ENCODE measurements at regions not wholly inside any gene's neighbourhood (a gene's known extent, or its start where the extent isn't known, plus 50 kb on each side); places are given as distances from the start of the nearest gene placed in this dataset.

- intact Hi-C loops (cut with DNase I) = no loop called here
- WGBS, 3 donors = 85 to 93% (median 93%) methylated on average over 1 of the region's 1 CpG
- Histone ChIP-seq H3K4me1 (ENCODE audit: insufficient read depth) (no peaks in the 10 kb centered on the region), H3K27me3 (no peaks in the 10 kb centered on the region), H3K9me3 (no peaks in the 10 kb centered on the region), H3K4me3 (no peak overlapping the region), H3K36me3 (no peaks in the 10 kb centered on the region), H3K27ac (no peak overlapping the region)
- TF ChIP-seq EP300 (IDR thresholded peaks at IDR 0.05) (no peak), POLR2A (IDR thresholded peaks at IDR 0.05) (no peak)
- TF ChIP-seq, protein P1, sequence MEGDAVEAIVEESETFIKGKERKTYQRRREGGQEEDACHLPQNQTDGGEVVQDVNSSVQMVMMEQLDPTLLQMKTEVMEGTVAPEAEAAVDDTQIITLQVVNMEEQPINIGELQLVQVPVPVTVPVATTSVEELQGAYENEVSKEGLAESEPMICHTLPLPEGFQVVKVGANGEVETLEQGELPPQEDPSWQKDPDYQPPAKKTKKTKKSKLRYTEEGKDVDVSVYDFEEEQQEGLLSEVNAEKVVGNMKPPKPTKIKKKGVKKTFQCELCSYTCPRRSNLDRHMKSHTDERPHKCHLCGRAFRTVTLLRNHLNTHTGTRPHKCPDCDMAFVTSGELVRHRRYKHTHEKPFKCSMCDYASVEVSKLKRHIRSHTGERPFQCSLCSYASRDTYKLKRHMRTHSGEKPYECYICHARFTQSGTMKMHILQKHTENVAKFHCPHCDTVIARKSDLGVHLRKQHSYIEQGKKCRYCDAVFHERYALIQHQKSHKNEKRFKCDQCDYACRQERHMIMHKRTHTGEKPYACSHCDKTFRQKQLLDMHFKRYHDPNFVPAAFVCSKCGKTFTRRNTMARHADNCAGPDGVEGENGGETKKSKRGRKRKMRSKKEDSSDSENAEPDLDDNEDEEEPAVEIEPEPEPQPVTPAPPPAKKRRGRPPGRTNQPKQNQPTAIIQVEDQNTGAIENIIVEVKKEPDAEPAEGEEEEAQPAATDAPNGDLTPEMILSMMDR (IDR thresholded peaks at IDR 0.05) = no peak
- no peak for DNase-seq
These were observed 474.5 kb upstream of the DCC start for GRCh38 chr18:51865538-51865937.

DNA sequence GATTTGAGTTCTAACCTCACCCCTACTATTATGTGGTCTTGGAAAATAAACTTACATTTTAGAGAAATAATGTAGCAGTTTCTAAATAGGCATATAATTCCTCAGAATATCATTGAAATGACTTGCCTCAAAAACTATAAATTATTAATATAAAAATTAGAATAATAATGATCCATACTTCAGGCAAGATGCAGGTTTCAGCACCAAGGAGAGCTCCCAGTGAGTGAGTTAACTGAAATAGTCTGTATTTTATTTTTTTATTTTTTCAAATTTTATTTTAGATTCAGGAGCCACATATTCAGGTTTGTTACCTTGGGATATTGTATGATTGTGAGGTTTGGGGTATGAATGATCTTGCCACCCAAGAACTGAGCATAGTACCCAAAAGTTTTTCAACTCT lies 472.2 kb upstream of the DCC start:
- no peak for TF ChIP-seq POLR2A (IDR thresholded peaks at IDR 0.05)
- no peak for TF ChIP-seq EP300 (IDR thresholded peaks at IDR 0.05)
- TF ChIP-seq, protein P1 (IDR thresholded peaks at IDR 0.05) = no peak
- H3K9me3 ChIP-seq = no peaks in the 10 kb centered on the region
- intact Hi-C loops (cut with DNase I) = no loop called here
- no peak overlapping the region for H3K27ac ChIP-seq
- no peak for DNase-seq
- H3K4me3 ChIP-seq = no peak overlapping the region
- no peaks in the 10 kb centered on the region for H3K4me1 ChIP-seq (ENCODE audit: insufficient read depth)
- no peaks in the 10 kb centered on the region for H3K36me3 ChIP-seq
- H3K27me3 ChIP-seq = no peaks in the 10 kb centered on the region

DNA sequence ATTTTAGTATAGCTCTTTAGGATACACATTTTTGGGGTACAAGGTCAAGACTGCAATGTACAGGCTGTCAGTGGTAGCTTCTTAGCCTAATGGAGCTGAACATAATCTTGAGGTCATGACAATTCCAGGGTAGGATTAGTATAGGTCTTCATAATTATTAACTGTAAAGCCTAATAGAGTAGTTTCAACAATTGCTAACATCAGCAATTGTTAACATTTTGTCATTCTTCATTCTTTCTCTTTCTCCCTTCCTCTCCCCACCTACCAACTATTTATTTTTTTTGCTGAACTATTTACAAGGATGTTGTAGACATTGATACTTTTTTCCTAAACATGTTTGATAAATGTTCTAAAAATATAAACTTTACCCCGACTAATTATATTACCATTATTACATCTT lies 461.3 kb upstream of the DCC start:
- Histone ChIP-seq H3K27ac (no peak overlapping the region), H3K4me1 (ENCODE audit: insufficient read depth) (no peaks in the 10 kb centered on the region), H3K36me3 (no peaks in the 10 kb centered on the region), H3K4me3 (no peak overlapping the region), H3K27me3 (no peaks in the 10 kb centered on the region), H3K9me3 (no peaks in the 10 kb centered on the region)
- 83 to 90% (median 83%) methylated on average over 1 of the region's 1 CpG for WGBS, 3 donors
- DNase-seq = no peak
- intact Hi-C loops (cut with DNase I) = no loop called here
- TF ChIP-seq, protein P1 (IDR thresholded peaks at IDR 0.05) = no peak
- TF ChIP-seq POLR2A (IDR thresholded peaks at IDR 0.05) = no peak
- no peak for TF ChIP-seq EP300 (IDR thresholded peaks at IDR 0.05)

DNA sequence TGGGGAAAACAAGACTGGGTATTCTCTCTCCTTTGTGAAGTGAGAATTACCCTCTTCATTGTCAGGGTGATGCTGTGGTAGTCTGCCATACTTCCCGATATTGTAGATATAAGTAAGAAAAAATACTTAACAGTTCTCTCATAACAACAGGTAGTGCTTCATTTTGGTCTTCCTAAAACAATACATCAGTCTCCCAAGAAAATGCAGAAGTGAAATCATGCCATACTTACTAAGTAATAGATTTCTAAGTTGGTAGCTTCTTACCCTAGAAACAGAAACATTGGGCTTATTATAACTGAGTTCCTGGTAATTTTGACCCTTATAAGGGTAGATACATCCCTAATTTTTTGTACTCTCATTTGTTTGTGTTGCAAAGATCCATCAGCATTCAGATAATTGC lies 460.7 kb upstream of the DCC start:
- Histone ChIP-seq H3K9me3 (no peaks in the 10 kb centered on the region), H3K4me1 (ENCODE audit: insufficient read depth) (no peaks in the 10 kb centered on the region), H3K36me3 (no peaks in the 10 kb centered on the region), H3K4me3 (no peak overlapping the region), H3K27ac (no peak overlapping the region), H3K27me3 (no peaks in the 10 kb centered on the region)
- no peak for TF ChIP-seq POLR2A (IDR thresholded peaks at IDR 0.05)
- TF ChIP-seq, protein P1 (IDR thresholded peaks at IDR 0.05) = no peak
- TF ChIP-seq EP300 (IDR thresholded peaks at IDR 0.05) = no peak
- intact Hi-C loops (cut with DNase I) = no loop called here
- no peak for DNase-seq
- 77 to 89% (median 82%) methylated on average over 1 of the region's 1 CpG for WGBS, 3 donors

DNA sequence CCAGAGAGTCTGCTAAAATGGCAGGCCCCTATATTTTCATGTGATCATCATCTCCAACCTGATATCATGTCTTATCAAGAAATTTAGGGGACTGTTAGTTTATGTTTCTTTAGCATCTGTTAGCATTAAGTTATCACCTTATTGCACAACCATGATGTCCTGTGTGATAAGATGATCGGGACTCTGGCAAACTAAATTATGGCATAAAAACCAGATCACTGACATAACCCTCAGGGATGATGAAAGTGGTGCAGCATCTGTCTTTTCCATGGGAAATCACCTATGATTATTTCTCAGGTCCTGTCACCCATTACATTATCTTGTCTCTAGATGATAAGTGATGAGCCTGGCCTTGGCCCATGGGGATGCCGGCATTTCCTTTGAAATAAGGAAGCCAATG lies 458.6 kb upstream of the DCC start:
- WGBS, 3 donors = 83 to 89% (median 85%) methylated on average over 2 of the region's 2 CpGs
- no peaks in the 10 kb centered on the region for H3K36me3 ChIP-seq
- H3K4me3 ChIP-seq = no peak overlapping the region
- no peaks in the 10 kb centered on the region for H3K4me1 ChIP-seq (ENCODE audit: insufficient read depth)
- H3K9me3 ChIP-seq = no peaks in the 10 kb centered on the region
- H3K27ac ChIP-seq = no peak overlapping the region
- no peaks in the 10 kb centered on the region for H3K27me3 ChIP-seq
- intact Hi-C loops (cut with DNase I) = no loop called here
- no peak for DNase-seq
- TF ChIP-seq, protein P1 (IDR thresholded peaks at IDR 0.05) = no peak
- TF ChIP-seq EP300 (IDR thresholded peaks at IDR 0.05) = no peak
- TF ChIP-seq POLR2A (IDR thresholded peaks at IDR 0.05) = no peak

Measured in ovary (tissue), 7 donors.